ENCODE measurements at regions not wholly inside any gene's neighbourhood (a gene's known extent, or its start where the extent isn't known, plus 50 kb on each side); places are given as distances from the start of the nearest gene placed in this dataset.
A peak's percentile ranks its signal among the peaks of the same experiment; 100 is the strongest.

GRCh38 chr2:149824136-149824535, 236.6 kb upstream of the MMADHC start:
- H3K9me3 Mint-ChIP-seq: peaks cover 9% of the 10 kb centered on the region

GRCh38 chr2:149819356-149819957, 231.9 kb upstream of the MMADHC start:
- Mint-ChIP-seq H3K27me3 (ENCODE audit: low read depth, poor library complexity) (no peaks in the 10 kb centered on the region), H3K4me1 (peaks cover 10% of the 10 kb centered on the region), H3K36me3 (ENCODE audit: low read depth) (no peaks in the 10 kb centered on the region), H3K4me3 (no peak overlapping the region), H3K27ac (no peak overlapping the region), H3K9me3 (peaks cover 5% of the 10 kb centered on the region)
- TF ChIP-seq, protein P1, sequence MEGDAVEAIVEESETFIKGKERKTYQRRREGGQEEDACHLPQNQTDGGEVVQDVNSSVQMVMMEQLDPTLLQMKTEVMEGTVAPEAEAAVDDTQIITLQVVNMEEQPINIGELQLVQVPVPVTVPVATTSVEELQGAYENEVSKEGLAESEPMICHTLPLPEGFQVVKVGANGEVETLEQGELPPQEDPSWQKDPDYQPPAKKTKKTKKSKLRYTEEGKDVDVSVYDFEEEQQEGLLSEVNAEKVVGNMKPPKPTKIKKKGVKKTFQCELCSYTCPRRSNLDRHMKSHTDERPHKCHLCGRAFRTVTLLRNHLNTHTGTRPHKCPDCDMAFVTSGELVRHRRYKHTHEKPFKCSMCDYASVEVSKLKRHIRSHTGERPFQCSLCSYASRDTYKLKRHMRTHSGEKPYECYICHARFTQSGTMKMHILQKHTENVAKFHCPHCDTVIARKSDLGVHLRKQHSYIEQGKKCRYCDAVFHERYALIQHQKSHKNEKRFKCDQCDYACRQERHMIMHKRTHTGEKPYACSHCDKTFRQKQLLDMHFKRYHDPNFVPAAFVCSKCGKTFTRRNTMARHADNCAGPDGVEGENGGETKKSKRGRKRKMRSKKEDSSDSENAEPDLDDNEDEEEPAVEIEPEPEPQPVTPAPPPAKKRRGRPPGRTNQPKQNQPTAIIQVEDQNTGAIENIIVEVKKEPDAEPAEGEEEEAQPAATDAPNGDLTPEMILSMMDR (IDR thresholded peaks at IDR 0.05): no peak
- no peak for DNase-seq

More at GRCh38 chr2:149824136-149824535, 236.6 kb upstream of the MMADHC start:
- Mint-ChIP-seq H3K27ac (no peak overlapping the region), H3K4me1 (peaks cover 5% of the 10 kb centered on the region), H3K27me3 (ENCODE audit: low read depth, poor library complexity) (no peaks in the 10 kb centered on the region), H3K36me3 (ENCODE audit: low read depth) (peaks cover 5% of the 10 kb centered on the region), H3K4me3 (no peak overlapping the region)
- TF ChIP-seq, protein P1 (IDR thresholded peaks at IDR 0.05): no peak
- no peak for DNase-seq

GRCh38 chr2:149816756-149817551, 229.4 kb upstream of the MMADHC start:
- Mint-ChIP-seq H3K36me3 (ENCODE audit: low read depth) (no peaks in the 10 kb centered on the region), H3K27ac (no peak overlapping the region)
- TF ChIP-seq, protein P1 (IDR thresholded peaks at IDR 0.05): no peak

DNA sequence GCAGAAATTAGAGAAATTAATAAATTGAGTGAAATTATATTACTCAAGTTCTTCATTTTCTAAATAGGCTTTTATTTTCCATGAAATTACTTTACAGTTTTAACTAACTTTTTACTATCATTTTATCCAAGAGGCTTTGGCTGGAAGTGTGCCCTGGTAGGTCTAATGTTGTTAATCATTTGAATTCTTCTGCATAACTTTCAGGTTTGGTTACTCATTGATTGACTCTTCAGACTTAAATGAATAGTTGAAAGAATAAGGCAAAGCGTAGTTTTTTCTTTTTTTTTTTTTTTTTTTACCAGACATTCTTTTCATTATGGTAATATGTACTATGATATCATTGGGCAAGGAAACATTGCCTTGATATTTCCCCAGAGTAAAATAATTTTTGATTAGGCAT, 228.4 kb upstream of the MMADHC start:
- H3K27ac Mint-ChIP-seq: no peak overlapping the region
- peaks cover 21% of the 10 kb centered on the region for H3K4me1 Mint-ChIP-seq
- no peak for DNase-seq
- H3K36me3 Mint-ChIP-seq (ENCODE audit: low read depth): no peaks in the 10 kb centered on the region
- TF ChIP-seq, protein P1 (IDR thresholded peaks at IDR 0.05): no peak
- no peaks in the 10 kb centered on the region for H3K9me3 Mint-ChIP-seq
- no peak overlapping the region for H3K4me3 Mint-ChIP-seq
- peaks cover 4% of the 10 kb centered on the region for H3K27me3 Mint-ChIP-seq (ENCODE audit: low read depth, poor library complexity)

More at GRCh38 chr2:149816756-149817551, 229.4 kb upstream of the MMADHC start:
- Mint-ChIP-seq H3K4me1 (peaks cover 21% of the 10 kb centered on the region), H3K27me3 (ENCODE audit: low read depth, poor library complexity) (peaks cover under 1% of the 10 kb centered on the region), H3K9me3 (no peaks in the 10 kb centered on the region), H3K4me3 (no peak overlapping the region)
- DNase-seq: no peak

DNA sequence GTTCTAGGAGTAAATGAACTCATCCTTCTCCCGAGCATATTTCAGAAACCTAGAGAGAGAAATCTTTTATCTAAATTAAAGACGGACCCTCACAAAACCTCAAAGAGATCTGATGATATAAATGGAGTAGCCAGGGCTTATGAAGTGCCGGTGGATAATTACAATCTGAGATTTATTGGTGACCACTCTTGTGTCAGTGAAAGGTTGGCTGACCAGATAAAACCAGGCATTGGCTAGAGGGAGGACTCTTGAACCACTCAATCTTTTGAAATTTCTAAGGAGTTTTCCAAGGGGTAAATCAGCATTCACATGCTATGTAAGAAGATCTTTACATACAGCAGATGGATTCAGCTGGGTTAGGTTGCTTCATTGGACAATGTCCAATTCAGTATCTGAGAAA, 227.3 kb upstream of the MMADHC start:
- Mint-ChIP-seq H3K9me3 (no peaks in the 10 kb centered on the region), H3K4me1 (peaks cover 21% of the 10 kb centered on the region), H3K27me3 (ENCODE audit: low read depth, poor library complexity) (peaks cover 4% of the 10 kb centered on the region), H3K36me3 (ENCODE audit: low read depth) (no peaks in the 10 kb centered on the region), H3K4me3 (no peak overlapping the region), H3K27ac (peak overlapping the region; percentile 84)
- DNase-seq: no peak
- TF ChIP-seq, protein P1 (IDR thresholded peaks at IDR 0.05): no peak

Data from nephron progenitor cell (in vitro differentiated cells).